ENCODE measurements at regions not wholly inside any gene's neighbourhood (a gene's known extent, or its start where the extent isn't known, plus 50 kb on each side); places are given as distances from the start of the nearest gene placed in this dataset.

- no peak for FAIRE-seq
- BruUV-seq (replicated peaks): no TSS peak
- no peak for ATAC-seq
- Histone ChIP-seq H3K4me2 (ENCODE audit: control insufficient read depth, insufficient read depth) (no peak overlapping the region), H3K27me3 (replicated peaks in 1 of 2; ENCODE audit: control insufficient read depth in 2 of 2, insufficient read depth in 2 of 2, low read length in 1 of 2) (no peaks in the 10 kb centered on the region), H3K9ac (ENCODE audit: control insufficient read depth, insufficient read depth, low read length) (no peak overlapping the region), H2AFZ (ENCODE audit: control insufficient read depth, low read depth, low read length) (no peak overlapping the region), H3K36me3 (ENCODE audit: control insufficient read depth in 2 of 2, insufficient read depth in 2 of 2, low read length in 1 of 2) (no peaks in the 10 kb centered on the region), H3K27ac (ENCODE audit: control insufficient read depth, insufficient read depth) (no peak overlapping the region), H3K79me2 (ENCODE audit: control insufficient read depth, insufficient read depth, low read length) (no peaks in the 10 kb centered on the region), H3K4me3 (no peak overlapping the region), H3K4me1 (ENCODE audit: control insufficient read depth, insufficient read depth, low read length) (no peaks in the 10 kb centered on the region), H4K20me1 (ENCODE audit: control insufficient read depth, insufficient read depth) (no peaks in the 10 kb centered on the region), H3K9me3 (replicated peaks; ENCODE audit: control insufficient read depth, insufficient read depth, low read length) (no peaks in the 10 kb centered on the region)
- CTCF ChIA-PET: no interaction called here
- in situ Hi-C loops (cut with MboI): no loop called here
- intact Hi-C loops (cut with micrococcal nuclease; ENCODE audit: unreplicated experiment): no loop called here
- WGBS (ENCODE audit: insufficient coverage, insufficient replicate concordance, low lambda C conversion rate, missing lambda C conversion rate): 36% methylated on average over 2 of the region's 2 CpGs
- SMC1A ChIA-PET (ENCODE audit: uncharacterized antibody, unreplicated experiment): no interaction called here
- no peak for DNase-seq (ENCODE audit: low read depth, low spot score)
- TF ChIP-seq MTA3 (IDR thresholded peaks at IDR 0.05; ENCODE audit: borderline replicate concordance, low read length): no peak
- RAD21 ChIA-PET (ENCODE audit: unreplicated experiment): no interaction called here
- POLR2A ChIA-PET: no interaction called here
These were observed 457.6 kb upstream of the SOX11 start for GRCh38 chr2:5234563-5234962.

DNA sequence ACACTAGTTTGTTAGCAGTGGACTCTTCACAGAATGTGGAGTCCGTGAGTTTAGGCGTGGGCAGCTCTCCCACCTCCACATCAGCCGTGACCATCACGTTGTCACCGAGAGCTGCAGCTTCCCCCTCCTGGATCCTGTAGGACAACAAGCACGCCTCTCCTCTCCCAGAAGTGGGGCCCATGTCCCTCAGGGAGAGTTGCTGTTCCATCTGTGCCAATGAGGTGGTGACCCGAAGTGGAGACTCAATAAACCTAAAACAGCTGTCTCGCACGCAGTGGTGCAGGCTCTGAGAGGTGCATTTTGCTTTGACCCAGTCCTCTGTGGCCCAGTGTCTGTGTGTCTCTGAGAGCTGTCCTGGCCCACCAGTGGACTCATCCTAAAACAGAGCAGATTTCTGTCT lies 456.5 kb upstream of the SOX11 start:
- H3K36me3 ChIP-seq (ENCODE audit: control insufficient read depth in 2 of 2, insufficient read depth in 2 of 2, low read length in 1 of 2): no peaks in the 10 kb centered on the region
- WGBS (ENCODE audit: insufficient coverage, insufficient replicate concordance, low lambda C conversion rate, missing lambda C conversion rate): 64% methylated on average over 9 of the region's 9 CpGs
- no TSS peak for BruUV-seq (replicated peaks)
- no peaks in the 10 kb centered on the region for H3K9me3 ChIP-seq (replicated peaks; ENCODE audit: control insufficient read depth, insufficient read depth, low read length)
- no peak for FAIRE-seq
- in situ Hi-C loops (cut with MboI) (no loop called here), intact Hi-C loops (cut with micrococcal nuclease; ENCODE audit: unreplicated experiment) (no loop called here)
- no peaks in the 10 kb centered on the region for H4K20me1 ChIP-seq (ENCODE audit: control insufficient read depth, insufficient read depth)
- H3K4me2 ChIP-seq (ENCODE audit: control insufficient read depth, insufficient read depth): no peak overlapping the region
- H3K4me1 ChIP-seq (ENCODE audit: control insufficient read depth, insufficient read depth, low read length): no peaks in the 10 kb centered on the region
- ChIA-PET RAD21 (ENCODE audit: unreplicated experiment) (no interaction called here), CTCF (no interaction called here), POLR2A (no interaction called here), SMC1A (ENCODE audit: uncharacterized antibody, unreplicated experiment) (no interaction called here)
- no peaks in the 10 kb centered on the region for H3K79me2 ChIP-seq (ENCODE audit: control insufficient read depth, insufficient read depth, low read length)
- H3K4me3 ChIP-seq: no peak overlapping the region
- no peak for DNase-seq (ENCODE audit: low read depth, low spot score)
- no peak for ATAC-seq
- H3K27ac ChIP-seq (ENCODE audit: control insufficient read depth, insufficient read depth): no peak overlapping the region
- no peak overlapping the region for H2AFZ ChIP-seq (ENCODE audit: control insufficient read depth, low read depth, low read length)
- H3K27me3 ChIP-seq (replicated peaks in 1 of 2; ENCODE audit: control insufficient read depth in 2 of 2, insufficient read depth in 2 of 2, low read length in 1 of 2): no peaks in the 10 kb centered on the region
- TF ChIP-seq ZBTB4 (CRISPR knock-in tag; IDR thresholded peaks at IDR 0.05) (no peak), POLR2AphosphoS2 (IDR thresholded peaks at IDR 0.05; ENCODE audit: low read depth, low read length) (no peak)
- no peak overlapping the region for H3K9ac ChIP-seq (ENCODE audit: control insufficient read depth, insufficient read depth, low read length)

Data from GM12878 (cell line).